ENCODE measurements at regions not wholly inside any gene's neighbourhood (a gene's known extent, or its start where the extent isn't known, plus 50 kb on each side); places are given as distances from the start of the nearest gene placed in this dataset.

DNA sequence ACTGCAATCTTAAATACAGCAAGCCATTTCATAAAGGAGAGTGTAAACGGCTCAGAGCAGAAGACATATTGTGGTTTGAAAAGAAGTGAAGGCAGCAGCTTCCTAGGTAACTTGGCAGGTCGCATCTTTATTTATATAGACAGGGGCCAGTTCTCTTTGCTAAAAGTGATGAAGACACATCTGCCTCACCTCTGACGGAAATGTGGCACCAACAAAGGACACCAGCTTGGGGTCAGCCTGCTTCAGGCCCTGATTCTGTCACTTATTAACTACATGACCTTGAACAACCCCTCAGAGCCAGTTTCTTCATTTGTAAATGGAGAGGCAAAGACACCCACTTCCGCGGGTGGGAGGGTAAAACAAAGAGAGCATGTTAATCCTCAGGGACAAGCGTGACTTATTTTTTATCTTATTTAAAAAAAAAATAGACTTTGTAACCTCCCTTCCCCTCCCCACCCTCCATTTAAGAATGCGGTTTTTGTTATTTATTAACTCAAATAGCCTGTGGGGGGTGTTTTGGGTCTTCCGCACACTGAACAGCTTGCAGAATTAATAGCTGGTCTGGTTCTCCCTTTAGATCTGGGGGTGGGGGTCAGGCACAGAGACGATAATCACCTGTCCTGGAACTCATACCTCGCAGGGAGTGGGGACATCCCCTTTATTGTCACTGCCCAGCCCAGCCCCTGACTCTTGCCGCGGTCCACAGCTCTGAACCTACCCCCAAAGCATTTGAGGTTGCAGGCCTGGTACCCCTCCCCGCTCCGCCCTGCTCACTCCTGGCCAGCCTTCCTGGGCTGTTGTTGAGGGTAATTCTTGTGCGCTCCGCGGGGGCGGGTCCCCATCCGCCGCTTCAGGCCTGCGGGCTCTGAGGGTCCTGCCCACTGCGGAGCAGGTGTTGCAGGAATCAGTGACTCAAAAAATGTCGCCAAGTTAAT, 64.2 kb upstream of the TMEM17 start:
- Histone ChIP-seq H3K36me3 (ENCODE audit: insufficient read depth, low read length, poor library complexity, severe bottlenecking) (no peaks in the 10 kb centered on the region), H3K4me1 (ENCODE audit: insufficient read depth, low read length, poor library complexity, severe bottlenecking) (no peaks in the 10 kb centered on the region), H3K27ac (ENCODE audit: low read depth, low read length, poor library complexity, severe bottlenecking) (no peak overlapping the region), H3K27me3 (replicated peaks; ENCODE audit: insufficient read depth, low read depth, low read length, poor library complexity) (peaks cover 33% of the 10 kb centered on the region), H3K4me3 (ENCODE audit: low read depth, low read length, poor library complexity, severe bottlenecking) (no peak overlapping the region), H3K9me3 (ENCODE audit: low read depth, low read length, poor library complexity, severe bottlenecking) (no peaks in the 10 kb centered on the region)
- no peak for TF ChIP-seq EZH2 (IDR thresholded peaks at IDR 0.05; ENCODE audit: borderline replicate concordance, low read depth, low read length, poor library complexity, severe bottlenecking)
- CTCF ChIA-PET = no interaction called here
- intact Hi-C loops (cut with micrococcal nuclease; ENCODE audit: unreplicated experiment) = no loop called here
- DNase-seq (ENCODE audit: low spot score) = no peak
- POLR2A ChIA-PET (ENCODE audit: low non-redundant PET) = no interaction called here
- no TSS peak for BruUV-seq (replicated peaks)

DNA sequence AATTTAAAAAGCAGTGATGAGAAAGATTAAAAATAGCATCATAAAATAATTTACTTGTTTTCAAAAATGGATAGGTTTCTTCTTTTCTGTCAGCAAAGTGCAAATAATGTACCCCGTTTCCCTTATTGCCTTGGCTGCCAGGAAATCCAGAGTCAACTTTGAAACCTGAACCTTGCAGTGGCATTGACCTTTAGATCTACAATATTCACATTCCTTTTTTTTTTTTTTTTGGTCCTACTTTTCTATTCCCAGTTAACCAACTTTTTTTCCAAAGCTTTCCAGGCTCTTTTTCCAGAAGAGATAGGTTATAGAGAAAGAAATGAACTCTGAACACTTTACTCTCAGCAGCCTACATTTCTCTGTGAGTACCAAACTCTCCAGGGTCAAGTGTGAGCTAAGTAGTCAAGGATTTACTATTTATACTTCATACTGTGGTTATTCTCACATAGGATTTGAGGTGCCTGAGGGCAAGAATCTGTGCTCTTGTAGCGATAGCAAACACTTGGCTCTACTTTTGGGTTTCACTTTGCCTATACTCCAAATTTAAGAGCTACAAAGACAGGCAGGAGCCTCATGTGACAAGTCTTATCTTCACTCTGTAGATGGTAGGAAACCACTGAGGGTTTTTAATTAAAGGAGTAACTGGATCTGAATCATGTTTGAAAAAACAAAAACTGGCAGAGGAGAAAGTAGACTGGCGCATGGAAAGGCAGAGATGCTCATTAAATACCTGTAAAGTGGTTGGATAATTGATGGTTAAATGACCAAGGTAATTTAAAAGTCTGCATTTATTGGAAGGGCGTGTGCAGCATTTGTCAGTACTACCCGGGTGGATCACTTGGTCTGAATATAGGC, 63.2 kb upstream of the TMEM17 start:
- POLR2A ChIA-PET (ENCODE audit: low non-redundant PET) = no interaction called here
- CTCF ChIA-PET = no interaction called here
- BruUV-seq (replicated peaks) = no TSS peak

DNA sequence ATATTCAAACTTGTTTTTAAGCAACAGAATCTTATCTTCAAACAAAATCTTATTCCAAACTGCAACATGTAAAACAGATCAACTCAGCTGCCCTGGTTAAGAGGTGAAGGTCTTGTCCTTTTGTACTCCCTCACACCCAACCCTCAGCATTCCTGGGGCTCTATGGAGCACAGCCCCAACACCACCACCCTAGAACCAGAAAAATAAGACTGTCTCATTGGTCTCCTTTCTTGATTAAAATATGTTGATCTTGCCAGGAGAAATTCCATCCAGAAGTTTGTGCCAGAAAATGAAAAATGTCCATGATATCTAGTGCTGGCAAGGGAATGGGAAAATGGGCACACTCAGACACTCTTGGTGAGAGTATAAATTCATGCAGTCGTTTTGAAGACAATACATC, 62.1 kb upstream of the TMEM17 start:
- CTCF ChIA-PET = no interaction called here
- Histone ChIP-seq H3K4me1 (ENCODE audit: insufficient read depth, low read length, poor library complexity, severe bottlenecking) (no peaks in the 10 kb centered on the region), H3K27me3 (replicated peaks; ENCODE audit: insufficient read depth, low read depth, low read length, poor library complexity) (peaks cover 33% of the 10 kb centered on the region), H3K27ac (ENCODE audit: low read depth, low read length, poor library complexity, severe bottlenecking) (no peak overlapping the region), H3K36me3 (ENCODE audit: insufficient read depth, low read length, poor library complexity, severe bottlenecking) (no peaks in the 10 kb centered on the region), H3K9me3 (ENCODE audit: low read depth, low read length, poor library complexity, severe bottlenecking) (no peaks in the 10 kb centered on the region), H3K4me3 (ENCODE audit: low read depth, low read length, poor library complexity, severe bottlenecking) (no peak overlapping the region)
- TF ChIP-seq CTCF (conservative IDR thresholded peaks at IDR 0.05; ENCODE audit: low read depth, low read length) (no peak), EZH2 (IDR thresholded peaks at IDR 0.05; ENCODE audit: borderline replicate concordance, low read depth, low read length, poor library complexity, severe bottlenecking) (no peak)
- POLR2A ChIA-PET (ENCODE audit: low non-redundant PET) = no interaction called here
- DNase-seq (ENCODE audit: low spot score) = no peak
- intact Hi-C loops (cut with micrococcal nuclease; ENCODE audit: unreplicated experiment) = no loop called here
- BruUV-seq (replicated peaks) = no TSS peak

More for the DNA sequence above, 63.2 kb upstream of the TMEM17 start:
- no peak for DNase-seq (ENCODE audit: low spot score)
- H3K36me3 ChIP-seq (ENCODE audit: insufficient read depth, low read length, poor library complexity, severe bottlenecking) = no peaks in the 10 kb centered on the region
- H3K4me1 ChIP-seq (ENCODE audit: insufficient read depth, low read length, poor library complexity, severe bottlenecking) = no peaks in the 10 kb centered on the region
- no peak overlapping the region for H3K4me3 ChIP-seq (ENCODE audit: low read depth, low read length, poor library complexity, severe bottlenecking)
- no peaks in the 10 kb centered on the region for H3K9me3 ChIP-seq (ENCODE audit: low read depth, low read length, poor library complexity, severe bottlenecking)
- H3K27ac ChIP-seq (ENCODE audit: low read depth, low read length, poor library complexity, severe bottlenecking) = no peak overlapping the region
- peaks cover 33% of the 10 kb centered on the region for H3K27me3 ChIP-seq (replicated peaks; ENCODE audit: insufficient read depth, low read depth, low read length, poor library complexity)
- TF ChIP-seq EZH2 (IDR thresholded peaks at IDR 0.05; ENCODE audit: borderline replicate concordance, low read depth, low read length, poor library complexity, severe bottlenecking) (no peak), CTCF (conservative IDR thresholded peaks at IDR 0.05; ENCODE audit: low read depth, low read length) (no peak)
- intact Hi-C loops (cut with micrococcal nuclease; ENCODE audit: unreplicated experiment) = no loop called here

Measured in A673 (cell line).